ENCODE measurements at regions not wholly inside any gene's neighbourhood (a gene's known extent, or its start where the extent isn't known, plus 50 kb on each side); places are given as distances from the start of the nearest gene placed in this dataset.
A peak's percentile ranks its signal among the peaks of the same experiment; 100 is the strongest.

GRCh38 chr10:88100281-88100680, 236.9 kb downstream of the PTEN start:
- no peak for DNase-seq (ENCODE audit: low read depth)

DNA sequence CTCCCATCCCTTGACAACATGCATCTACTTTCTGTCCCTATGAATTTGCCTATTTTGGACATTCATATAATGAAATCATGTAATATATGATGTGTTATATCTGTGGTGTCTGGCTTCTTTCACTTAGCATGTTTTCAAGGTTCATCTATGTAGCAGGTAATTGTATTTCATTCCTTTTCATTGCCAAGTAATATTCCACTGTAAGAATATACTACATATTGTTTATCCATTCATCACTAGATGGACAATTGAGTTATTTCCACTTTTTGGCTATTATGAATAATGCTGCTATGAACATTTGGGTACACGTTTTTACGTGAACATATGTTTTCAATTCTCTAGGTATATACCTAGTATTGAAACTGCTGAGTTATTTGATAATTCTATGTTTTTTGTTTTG, 238.2 kb downstream of the PTEN start:
- no peak overlapping the region for H3K4me3 ChIP-seq (ENCODE audit: low read depth, low read length)
- no peak for DNase-seq (ENCODE audit: low read depth)

More at GRCh38 chr10:88100281-88100680, 236.9 kb downstream of the PTEN start:
- H3K4me3 ChIP-seq (ENCODE audit: low read depth, low read length) = no peak overlapping the region

DNA sequence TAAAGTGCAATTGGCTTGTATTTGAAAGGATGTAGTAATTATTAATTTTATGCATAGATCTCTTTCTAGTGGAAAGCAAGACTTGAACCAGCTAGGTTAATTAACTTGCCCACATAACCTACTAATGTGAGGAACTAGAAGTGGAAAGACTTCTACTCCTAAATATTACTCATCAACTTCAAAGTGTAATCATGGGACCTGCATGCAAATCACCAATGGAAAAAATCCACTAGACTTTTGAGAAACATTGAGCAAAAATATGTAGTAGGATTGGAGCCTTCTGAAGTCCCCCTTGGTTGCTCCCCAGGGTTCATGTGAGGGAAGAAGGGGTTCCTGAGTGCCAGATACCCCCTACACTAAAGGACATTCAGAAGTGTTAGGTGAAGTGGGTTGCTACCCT, 240.2 kb downstream of the PTEN start:
- no peak for DNase-seq (ENCODE audit: low read depth)
- no peak overlapping the region for H3K4me3 ChIP-seq (ENCODE audit: low read depth, low read length)

DNA sequence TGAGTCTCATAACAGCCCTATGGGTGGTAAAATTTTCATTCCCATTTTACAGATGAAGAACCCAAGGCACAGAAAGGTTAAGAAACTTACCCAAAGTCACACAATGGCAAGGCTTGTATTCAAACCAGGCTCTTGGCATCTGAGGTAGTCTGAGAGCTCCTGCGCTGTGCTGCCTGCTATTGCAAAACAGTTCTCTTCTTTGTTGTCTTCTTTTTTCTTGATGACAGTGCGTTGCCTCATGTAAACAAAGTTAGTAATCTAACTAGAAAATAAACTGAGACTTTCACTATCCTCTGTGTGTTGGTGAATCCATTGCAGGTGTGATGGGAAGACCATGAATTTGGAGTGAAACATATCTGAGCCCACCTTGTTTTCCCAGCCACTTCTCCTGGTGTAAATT, 240.8 kb downstream of the PTEN start:
- no peak for DNase-seq (ENCODE audit: low read depth)
- no peak overlapping the region for H3K4me3 ChIP-seq (ENCODE audit: low read depth, low read length)

DNA sequence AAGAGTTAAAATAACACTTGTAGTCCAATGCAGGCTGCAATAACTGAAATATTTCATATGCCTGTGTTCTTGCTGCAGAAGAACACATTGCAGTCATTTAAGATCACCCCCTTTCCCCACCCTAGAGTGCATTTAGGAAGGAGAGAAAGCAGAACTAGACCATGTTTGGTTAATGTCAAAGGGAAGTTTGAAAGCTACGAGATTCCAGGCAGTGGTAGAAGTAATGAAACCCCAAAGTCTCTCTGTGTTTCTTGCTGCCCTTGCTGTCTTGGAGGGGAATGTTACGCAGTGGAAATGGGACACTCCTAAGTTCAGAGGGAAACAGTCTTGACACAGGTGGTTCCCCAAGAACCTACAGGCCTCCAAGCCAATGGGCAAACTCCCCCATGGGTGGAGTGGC, 242.9 kb downstream of the PTEN start:
- H3K4me3 ChIP-seq (ENCODE audit: low read depth, low read length) = no peak overlapping the region
- DNase-seq (ENCODE audit: low read depth) = no peak

DNA sequence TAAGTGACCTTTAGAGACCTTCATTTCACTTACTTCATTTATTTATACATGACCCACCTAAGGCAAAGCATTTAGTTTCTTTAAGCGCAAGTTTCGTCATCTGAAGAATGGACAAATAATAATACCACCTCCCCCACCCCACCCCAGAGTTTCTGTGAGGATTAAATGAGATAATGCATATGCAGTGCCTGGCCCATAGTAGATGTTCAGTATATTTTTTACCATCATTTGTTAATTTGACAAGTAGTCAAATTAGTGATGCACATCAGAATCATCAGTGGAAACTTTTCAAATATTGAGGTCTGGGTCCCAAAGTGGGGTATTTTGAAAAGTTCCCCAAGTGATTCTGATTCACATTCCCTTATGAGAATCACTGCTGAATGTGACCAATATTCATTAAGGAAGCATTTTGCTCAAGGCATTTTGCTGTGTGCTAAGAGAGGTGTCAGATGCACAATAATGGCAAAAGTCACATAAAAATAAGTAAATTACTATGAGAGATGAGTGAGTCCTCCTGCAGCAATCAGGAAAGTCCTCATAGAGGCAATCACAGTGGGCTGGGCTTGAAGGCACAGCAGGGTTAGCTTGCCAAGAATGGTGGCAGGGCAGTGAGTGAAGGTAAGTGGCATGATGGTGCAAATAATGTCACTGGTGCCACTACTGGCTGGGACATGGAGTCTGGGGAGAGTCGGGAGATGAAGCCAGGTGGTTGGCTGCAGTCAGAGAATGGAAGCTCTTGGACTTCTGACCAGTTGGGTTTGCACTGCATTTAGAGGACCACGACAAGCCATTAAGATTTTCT, 244.1 kb downstream of the PTEN start:
- H3K4me3 ChIP-seq (ENCODE audit: low read depth, low read length) = no peak overlapping the region
- no peak for DNase-seq (ENCODE audit: low read depth)

DNA sequence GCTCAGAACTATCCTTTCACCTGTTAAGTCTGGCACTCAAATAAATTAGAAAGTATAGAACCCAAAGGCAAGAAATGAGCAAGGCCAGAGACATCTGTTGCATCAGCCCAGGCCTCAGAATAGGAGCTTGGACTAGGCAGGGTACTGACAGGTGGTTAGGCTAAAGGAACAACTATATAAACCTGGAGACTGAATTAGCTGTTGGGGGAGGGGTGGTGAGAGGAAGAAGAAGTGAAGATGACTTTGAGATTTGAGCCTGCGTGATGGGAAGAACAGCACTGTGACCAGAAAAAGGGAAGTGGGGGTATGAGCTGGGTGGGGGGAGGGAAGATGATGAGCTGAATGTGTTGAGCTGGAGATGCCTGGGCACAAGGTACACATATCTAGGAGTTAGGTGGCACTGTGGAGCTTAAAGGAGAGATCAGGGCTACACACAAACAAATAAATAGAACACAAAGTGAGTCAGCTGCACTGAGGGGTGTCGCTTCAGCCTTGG, 244.7 kb downstream of the PTEN start:
- H3K4me3 ChIP-seq (ENCODE audit: low read depth, low read length) = no peak overlapping the region
- no peak for DNase-seq (ENCODE audit: low read depth)

GRCh38 chr10:88110355-88110754, 246.9 kb downstream of the PTEN start:
- no peak overlapping the region for H3K4me3 ChIP-seq (ENCODE audit: low read depth, low read length)
- DNase-seq (ENCODE audit: low read depth) = no peak

DNA sequence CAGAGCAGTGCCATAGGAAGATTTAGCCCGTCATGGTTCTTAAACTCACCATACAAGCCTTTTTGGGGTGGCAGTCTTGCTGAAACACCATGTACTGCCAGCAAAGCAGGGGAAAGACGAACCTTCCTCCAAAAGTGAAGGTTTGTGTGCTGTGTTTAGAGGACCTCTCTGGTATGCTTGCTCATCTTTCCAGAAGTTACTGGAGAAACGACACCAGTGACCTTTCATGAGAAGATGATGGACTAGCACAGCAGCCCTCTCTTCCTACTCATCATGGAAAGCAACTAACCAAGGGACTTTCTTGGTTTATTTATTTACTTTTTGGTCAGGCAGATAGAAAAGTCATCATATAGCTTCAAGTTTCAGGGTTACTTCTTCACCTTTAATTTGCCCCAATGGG, 247.4 kb downstream of the PTEN start:
- DNase-seq (ENCODE audit: low read depth) = no peak
- no peak overlapping the region for H3K4me3 ChIP-seq (ENCODE audit: low read depth, low read length)

- H3K4me3 ChIP-seq (ENCODE audit: low read depth, low read length) = no peak overlapping the region
- DNase-seq (ENCODE audit: low read depth) = no peak
Measured at GRCh38 chr10:88111294-88111693, 247.9 kb downstream of the PTEN start.

- peak; percentile 66 for DNase-seq (ENCODE audit: low read depth)
- H3K4me3 ChIP-seq (ENCODE audit: low read depth, low read length) = no peak overlapping the region
Measured at GRCh38 chr10:88113232-88113631, 249.8 kb downstream of the PTEN start.

DNA sequence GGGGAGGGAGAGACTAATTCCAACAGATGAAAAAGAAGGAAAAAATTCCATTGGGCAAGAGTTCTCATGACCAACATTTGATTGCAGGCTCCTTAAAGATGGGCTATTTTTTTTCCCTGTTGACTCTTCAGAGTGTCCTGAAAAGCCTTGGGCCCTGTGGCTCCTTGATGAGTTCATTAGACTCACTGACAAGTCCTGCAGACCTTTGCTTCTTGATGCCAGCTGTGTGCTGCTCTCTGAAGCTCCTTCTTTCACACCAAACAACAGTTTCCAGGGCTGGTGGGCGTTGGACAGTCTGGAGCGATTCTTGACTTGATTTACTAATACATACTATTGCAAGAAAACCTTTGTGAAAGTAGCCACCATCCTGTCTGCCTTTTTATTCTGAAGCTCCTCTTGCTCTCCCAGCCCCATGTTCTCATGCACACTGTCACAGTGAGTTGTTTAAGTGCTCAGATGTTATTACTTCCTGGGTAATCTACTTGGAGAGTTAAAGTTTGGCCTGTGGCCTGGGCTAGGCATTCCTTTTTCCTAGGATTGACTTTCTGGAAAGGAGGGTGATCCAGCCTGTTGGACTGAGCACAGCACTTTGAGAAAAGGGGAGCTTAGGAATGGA, 250.3 kb downstream of the PTEN start:
- no peak overlapping the region for H3K4me3 ChIP-seq (ENCODE audit: low read depth, low read length)
- DNase-seq (ENCODE audit: low read depth) = no peak

GRCh38 chr10:88114368-88114767, 250.9 kb downstream of the PTEN start:
- DNase-seq (ENCODE audit: low read depth) = no peak
- no peak overlapping the region for H3K4me3 ChIP-seq (ENCODE audit: low read depth, low read length)

DNA sequence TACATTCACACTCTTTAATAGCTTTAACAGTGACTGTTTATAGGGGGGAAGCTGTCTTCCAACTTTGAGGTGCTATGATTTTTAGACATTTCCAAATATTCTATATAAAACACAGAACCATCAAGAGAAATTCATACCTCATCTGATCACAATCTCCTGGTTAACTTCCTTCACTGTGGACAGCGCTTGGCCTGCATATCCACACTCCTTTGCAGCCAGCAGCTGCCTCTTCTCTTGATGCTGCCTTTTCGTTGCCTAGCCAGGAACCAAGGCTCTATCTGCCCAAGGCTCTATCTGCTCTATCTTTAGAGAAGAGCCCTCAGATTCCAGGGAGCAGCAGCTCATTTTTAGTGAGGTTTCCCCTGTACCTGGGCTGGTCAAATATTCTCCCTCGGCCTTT, 252.0 kb downstream of the PTEN start:
- H3K4me3 ChIP-seq (ENCODE audit: low read depth, low read length) = no peak overlapping the region
- no peak for DNase-seq (ENCODE audit: low read depth)

DNA sequence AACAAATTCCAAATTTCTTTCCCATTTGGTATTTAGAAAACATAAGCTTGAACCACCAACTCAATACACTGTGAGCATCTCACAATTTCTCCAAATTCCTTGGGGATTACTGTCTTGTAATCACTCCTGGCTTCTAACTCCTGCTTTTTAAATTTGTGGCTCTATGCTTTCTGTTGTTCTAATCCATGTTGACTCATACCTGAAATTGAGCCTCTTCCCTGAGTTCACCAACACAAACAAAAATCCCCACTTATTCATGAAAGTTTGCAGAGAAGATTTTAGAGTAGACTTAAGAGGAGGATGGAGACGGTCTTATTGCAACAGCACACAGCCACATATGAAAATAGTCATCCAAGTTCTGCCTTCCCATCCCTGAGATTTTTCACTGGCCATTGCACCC, 252.5 kb downstream of the PTEN start:
- H3K4me3 ChIP-seq (ENCODE audit: low read depth, low read length) = no peak overlapping the region
- peak; percentile 39 for DNase-seq (ENCODE audit: low read depth)

- H3K4me3 ChIP-seq (ENCODE audit: low read depth, low read length) = no peak overlapping the region
- no peak for DNase-seq (ENCODE audit: low read depth)
Measured at GRCh38 chr10:88116481-88116880, 253.1 kb downstream of the PTEN start.

DNA sequence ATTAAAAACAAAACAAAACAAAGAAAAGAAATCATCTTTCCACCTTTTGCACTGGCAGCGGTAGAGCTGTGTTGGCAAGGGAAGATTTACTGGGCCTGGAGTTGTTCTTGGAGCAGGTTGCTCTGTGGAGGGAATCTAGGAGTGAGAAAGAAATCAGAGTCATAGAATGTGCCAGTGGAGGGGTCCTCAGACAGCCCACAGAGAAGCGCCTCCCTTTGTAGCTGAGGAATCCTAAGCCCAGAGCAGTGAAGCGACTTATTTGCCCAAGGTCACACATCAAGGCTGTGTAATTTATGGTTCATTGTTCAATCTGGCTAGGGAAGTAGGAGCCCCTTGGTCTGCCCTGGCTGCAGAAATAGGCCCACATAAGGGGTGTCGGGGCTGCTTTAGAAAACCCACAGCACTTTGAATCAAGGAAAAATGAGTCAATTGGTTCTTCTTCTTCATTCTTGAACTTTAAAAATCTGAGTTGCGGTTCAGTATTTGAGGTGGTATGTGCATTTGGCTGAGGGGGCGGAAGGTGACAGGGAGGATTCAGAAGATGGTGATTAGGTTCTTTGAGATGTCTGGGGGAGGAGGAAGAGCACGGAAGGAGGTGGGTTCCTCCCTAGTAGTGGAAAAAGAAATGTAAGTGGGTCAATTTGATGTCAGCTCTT, 253.7 kb downstream of the PTEN start:
- no peak overlapping the region for H3K4me3 ChIP-seq (ENCODE audit: low read depth, low read length)
- no peak for DNase-seq (ENCODE audit: low read depth)

DNA sequence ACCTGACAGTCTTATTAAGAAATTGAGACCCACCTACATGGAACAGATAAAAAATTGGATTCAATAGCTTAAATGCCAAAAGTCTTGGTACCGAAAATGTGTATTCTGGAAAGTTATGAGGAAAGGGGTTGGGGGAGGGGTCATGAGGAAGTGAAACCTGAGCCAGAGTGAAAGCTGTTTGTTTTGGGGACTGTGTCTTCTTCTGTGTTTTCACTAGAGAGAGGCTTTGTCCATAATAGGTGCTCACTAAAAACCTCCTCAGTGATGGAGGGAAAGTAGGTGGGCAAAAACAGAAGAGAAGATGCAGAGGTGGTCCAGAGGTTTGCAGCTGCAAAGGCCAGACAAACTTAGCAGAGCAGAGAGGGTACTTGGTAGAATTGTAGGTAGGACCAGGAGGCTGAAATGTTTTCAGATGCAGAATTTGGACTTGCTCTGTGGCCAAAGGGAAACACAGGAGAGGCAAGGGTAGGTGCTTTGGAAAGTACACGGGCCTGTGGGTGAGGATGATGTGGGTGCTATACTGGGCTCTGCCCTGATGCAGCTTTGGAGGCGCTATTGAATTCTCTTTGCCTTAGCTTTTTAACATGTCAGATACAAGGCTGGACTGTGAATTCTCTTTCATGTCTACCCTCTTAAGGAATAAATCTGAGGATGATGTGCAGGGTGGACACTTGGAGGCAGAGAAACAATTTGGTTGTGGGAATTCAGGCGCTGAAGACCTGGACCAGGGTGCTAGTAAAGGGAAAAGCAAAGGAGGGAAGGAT, 254.6 kb downstream of the PTEN start:
- no peak overlapping the region for H3K4me3 ChIP-seq (ENCODE audit: low read depth, low read length)
- DNase-seq (ENCODE audit: low read depth) = no peak

DNA sequence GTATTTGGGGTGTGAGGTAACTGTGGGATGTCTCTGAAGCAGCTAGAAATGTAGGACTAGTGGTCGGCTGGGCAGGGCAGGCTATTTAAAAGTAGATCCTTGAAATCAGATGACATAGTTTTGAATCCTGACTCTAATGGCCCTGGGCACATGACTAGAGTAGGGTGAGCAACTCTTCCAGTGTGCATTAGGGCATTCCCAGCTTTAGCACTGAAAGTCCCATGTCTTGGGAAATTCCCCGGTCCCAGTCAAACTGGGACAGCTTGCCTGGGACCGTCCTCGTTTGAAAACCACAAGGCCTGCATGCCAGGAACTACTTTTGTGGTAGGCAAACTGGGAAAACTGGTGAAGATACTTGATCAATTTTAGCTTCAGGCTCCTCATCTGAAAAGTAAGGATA, 255.3 kb downstream of the PTEN start:
- DNase-seq (ENCODE audit: low read depth) = no peak
- H3K4me3 ChIP-seq (ENCODE audit: low read depth, low read length) = no peak overlapping the region

DNA sequence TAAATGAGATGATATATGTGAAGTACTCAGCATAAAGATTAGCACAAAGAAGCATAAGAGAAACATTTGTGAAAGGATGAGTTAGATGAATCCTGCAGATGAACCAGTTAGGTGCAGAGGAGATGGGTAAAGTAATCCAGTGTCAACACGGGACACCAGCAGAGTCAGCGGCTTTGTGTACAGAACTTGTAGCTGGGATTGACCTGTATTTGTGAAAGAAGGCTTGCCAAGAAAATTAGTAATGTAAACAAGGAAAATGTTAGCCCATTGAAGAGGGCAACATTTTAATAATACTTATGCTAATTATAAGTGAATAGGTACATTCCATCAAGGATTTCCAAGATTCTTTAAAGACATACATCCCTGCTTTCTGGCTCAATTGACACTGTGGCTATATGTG, 255.7 kb downstream of the PTEN start:
- no peak overlapping the region for H3K4me3 ChIP-seq (ENCODE audit: low read depth, low read length)
- DNase-seq (ENCODE audit: low read depth) = no peak

Measured in skeletal muscle cell (primary cell).